ENCODE measurements at regions not wholly inside any gene's neighbourhood (a gene's known extent, or its start where the extent isn't known, plus 50 kb on each side); places are given as distances from the start of the nearest gene placed in this dataset.

DNA sequence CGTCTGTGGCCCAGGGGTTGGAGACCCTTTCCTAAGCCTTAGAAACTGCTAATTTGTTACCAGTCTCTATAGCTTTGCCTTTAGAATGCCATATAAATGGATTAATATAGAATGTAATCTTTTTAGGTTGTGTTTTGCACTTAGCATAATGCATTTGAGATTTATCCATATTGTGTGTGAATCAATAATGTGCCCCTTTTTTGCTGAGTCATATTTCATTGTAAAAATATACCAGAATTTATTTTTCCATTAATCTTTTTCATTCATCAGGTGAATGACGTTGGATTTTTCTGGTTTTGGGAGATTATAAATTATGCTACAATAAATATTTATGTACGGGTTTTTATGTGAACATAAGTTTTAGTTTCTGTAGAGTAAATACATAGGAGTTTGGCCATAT is 478.8 kb upstream of the MAGEB18 start:
- H3K9me3 Mint-ChIP-seq: no peaks in the 10 kb centered on the region
- no peak overlapping the region for H3K4me3 Mint-ChIP-seq
- no peak overlapping the region for H3K27ac Mint-ChIP-seq
- H3K27me3 Mint-ChIP-seq (ENCODE audit: low read depth): no peaks in the 10 kb centered on the region
- CTCF ChIA-PET: no interaction called here
- no peaks in the 10 kb centered on the region for H3K4me1 Mint-ChIP-seq (ENCODE audit: low read depth)
- intact Hi-C loops (cut with micrococcal nuclease): no loop called here
- no peaks in the 10 kb centered on the region for H3K36me3 Mint-ChIP-seq (ENCODE audit: low read depth)
- no peak for DNase-seq

DNA sequence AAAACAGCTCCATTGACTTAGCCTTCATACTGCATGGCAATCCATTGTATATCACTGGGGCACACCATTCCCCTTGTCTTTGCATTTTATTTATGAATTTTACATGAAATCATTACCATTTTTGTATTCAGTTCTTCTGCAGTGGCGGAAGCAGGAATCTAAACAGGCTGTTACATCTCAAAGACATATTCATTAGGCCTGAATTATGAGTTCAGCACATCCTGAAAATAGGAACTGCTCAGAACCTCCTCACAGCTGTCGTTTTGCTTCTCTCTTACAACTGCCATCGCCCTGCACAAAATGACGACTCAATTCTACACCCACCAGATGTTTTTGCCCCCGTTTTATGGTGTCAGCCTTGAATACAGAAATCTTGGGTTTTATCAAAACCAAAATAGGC is 474.4 kb upstream of the MAGEB18 start:
- H3K9me3 Mint-ChIP-seq: no peaks in the 10 kb centered on the region
- no peaks in the 10 kb centered on the region for H3K27me3 Mint-ChIP-seq (ENCODE audit: low read depth)
- H3K36me3 Mint-ChIP-seq (ENCODE audit: low read depth): no peaks in the 10 kb centered on the region
- DNase-seq: no peak
- no peak overlapping the region for H3K27ac Mint-ChIP-seq
- CTCF ChIA-PET: no interaction called here
- H3K4me1 Mint-ChIP-seq (ENCODE audit: low read depth): no peaks in the 10 kb centered on the region
- intact Hi-C loops (cut with micrococcal nuclease): no loop called here
- H3K4me3 Mint-ChIP-seq: no peak overlapping the region

GRCh38 chrX:25665431-25665830 is 472.7 kb upstream of the MAGEB18 start:
- no peak for DNase-seq
- H3K4me1 Mint-ChIP-seq (ENCODE audit: low read depth): no peaks in the 10 kb centered on the region
- H3K27ac Mint-ChIP-seq: no peak overlapping the region
- CTCF ChIA-PET: no interaction called here
- no peak overlapping the region for H3K4me3 Mint-ChIP-seq
- intact Hi-C loops (cut with micrococcal nuclease): no loop called here
- H3K9me3 Mint-ChIP-seq: no peaks in the 10 kb centered on the region
- no peaks in the 10 kb centered on the region for H3K27me3 Mint-ChIP-seq (ENCODE audit: low read depth)
- no peaks in the 10 kb centered on the region for H3K36me3 Mint-ChIP-seq (ENCODE audit: low read depth)

DNA sequence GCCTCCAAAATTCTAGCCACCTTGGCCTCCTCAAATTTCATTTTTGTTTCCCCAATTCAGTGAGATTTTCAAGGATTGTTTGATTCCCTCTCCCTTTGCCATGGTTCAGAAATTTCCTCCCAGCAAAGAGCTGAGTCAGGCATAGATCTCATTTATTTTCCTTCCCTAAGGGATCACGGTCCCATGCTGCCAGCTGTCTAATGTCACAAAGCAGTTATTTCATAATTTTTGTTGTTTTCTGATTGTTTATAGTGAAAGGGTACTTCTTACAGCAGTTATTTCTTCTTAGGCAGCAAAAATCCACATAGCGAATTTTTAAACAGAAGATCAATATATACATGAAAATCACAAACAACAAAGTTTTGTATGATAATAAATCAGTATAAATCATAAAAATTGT is 470.5 kb upstream of the MAGEB18 start:
- no peaks in the 10 kb centered on the region for H3K9me3 Mint-ChIP-seq
- CTCF ChIA-PET: no interaction called here
- H3K4me3 Mint-ChIP-seq: no peak overlapping the region

DNA sequence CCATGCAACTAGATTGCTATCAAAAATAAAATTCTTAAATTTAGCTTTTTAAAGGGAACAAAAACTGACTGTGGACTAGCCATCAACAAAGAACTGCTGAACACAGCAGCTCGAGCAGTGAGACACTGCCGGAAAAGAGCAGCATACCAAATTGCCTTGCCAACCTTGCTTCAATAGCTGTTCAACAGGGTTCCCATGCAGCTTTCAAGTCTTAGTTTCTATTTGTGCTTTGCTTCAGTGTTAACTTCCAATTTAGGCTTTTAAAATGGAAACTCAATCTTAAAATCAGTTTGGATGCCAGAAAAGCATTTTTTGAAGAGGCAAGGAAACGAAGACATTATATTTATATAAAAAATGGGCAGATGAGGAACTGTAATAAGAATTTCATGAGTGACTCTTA is 463.4 kb upstream of the MAGEB18 start:
- H3K36me3 Mint-ChIP-seq (ENCODE audit: low read depth): no peaks in the 10 kb centered on the region
- no peaks in the 10 kb centered on the region for H3K27me3 Mint-ChIP-seq (ENCODE audit: low read depth)
- no peak overlapping the region for H3K4me3 Mint-ChIP-seq
- DNase-seq: no peak
- no peaks in the 10 kb centered on the region for H3K9me3 Mint-ChIP-seq
- intact Hi-C loops (cut with micrococcal nuclease): no loop called here
- no peaks in the 10 kb centered on the region for H3K4me1 Mint-ChIP-seq (ENCODE audit: low read depth)
- no peak overlapping the region for H3K27ac Mint-ChIP-seq
- CTCF ChIA-PET: no interaction called here

More for the DNA sequence above, 470.5 kb upstream of the MAGEB18 start:
- intact Hi-C loops (cut with micrococcal nuclease): no loop called here
- Mint-ChIP-seq H3K27ac (no peak overlapping the region), H3K27me3 (ENCODE audit: low read depth) (no peaks in the 10 kb centered on the region), H3K4me1 (ENCODE audit: low read depth) (no peaks in the 10 kb centered on the region), H3K36me3 (ENCODE audit: low read depth) (no peaks in the 10 kb centered on the region)
- no peak for DNase-seq

GRCh38 chrX:25701876-25702275 is 436.3 kb upstream of the MAGEB18 start:
- intact Hi-C loops (cut with micrococcal nuclease): no loop called here
- Mint-ChIP-seq H3K9me3 (peaks cover 1% of the 10 kb centered on the region), H3K36me3 (ENCODE audit: low read depth) (no peaks in the 10 kb centered on the region), H3K4me3 (no peak overlapping the region), H3K27me3 (ENCODE audit: low read depth) (no peaks in the 10 kb centered on the region), H3K27ac (no peak overlapping the region), H3K4me1 (ENCODE audit: low read depth) (no peaks in the 10 kb centered on the region)
- no peak for DNase-seq
- CTCF ChIA-PET: no interaction called here

DNA sequence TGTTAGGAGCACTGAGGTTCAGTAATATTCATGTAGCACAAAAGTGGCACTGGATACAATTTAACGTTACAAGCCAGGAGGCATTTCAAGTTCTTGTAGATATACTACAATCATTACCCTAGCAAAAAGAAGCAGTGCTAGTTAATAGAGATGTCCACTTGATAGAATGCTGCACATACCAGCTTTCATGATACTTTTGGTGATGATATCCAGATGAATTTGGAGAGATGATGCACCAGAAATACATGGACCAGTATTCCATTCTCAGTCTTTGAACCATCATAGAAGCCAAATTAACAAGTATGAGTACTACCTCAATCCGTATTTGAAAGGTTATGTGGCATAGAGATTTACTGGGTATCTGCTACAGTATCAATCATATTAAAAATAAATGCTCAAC is 421.0 kb upstream of the MAGEB18 start:
- Mint-ChIP-seq H3K4me3 (no peak overlapping the region), H3K27ac (no peak overlapping the region), H3K27me3 (ENCODE audit: low read depth) (no peaks in the 10 kb centered on the region), H3K4me1 (ENCODE audit: low read depth) (no peaks in the 10 kb centered on the region), H3K9me3 (peaks cover 1% of the 10 kb centered on the region), H3K36me3 (ENCODE audit: low read depth) (no peaks in the 10 kb centered on the region)
- DNase-seq: no peak
- intact Hi-C loops (cut with micrococcal nuclease): no loop called here
- CTCF ChIA-PET: no interaction called here

DNA sequence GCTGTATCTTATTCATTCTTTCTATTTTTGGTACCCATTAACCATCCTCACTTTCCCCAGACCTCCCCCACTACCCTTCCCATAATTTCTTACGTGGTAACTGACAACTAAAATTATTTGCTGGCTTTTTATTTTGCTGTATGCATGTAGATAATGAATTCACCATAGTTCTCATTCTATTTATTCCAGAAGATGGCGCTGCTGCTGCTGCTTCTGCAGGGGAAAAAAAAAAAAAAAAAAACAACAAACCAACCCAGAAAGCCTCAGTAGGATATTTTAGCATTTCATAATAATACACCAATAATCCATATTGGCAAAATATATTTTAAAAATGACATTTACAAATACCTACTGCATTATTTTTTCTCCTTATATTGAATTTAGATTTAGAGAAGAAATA is 416.6 kb upstream of the MAGEB18 start:
- H3K27ac Mint-ChIP-seq: no peak overlapping the region
- H3K36me3 Mint-ChIP-seq (ENCODE audit: low read depth): no peaks in the 10 kb centered on the region
- CTCF ChIA-PET: no interaction called here
- intact Hi-C loops (cut with micrococcal nuclease): no loop called here
- H3K9me3 Mint-ChIP-seq: no peaks in the 10 kb centered on the region
- no peaks in the 10 kb centered on the region for H3K27me3 Mint-ChIP-seq (ENCODE audit: low read depth)
- no peaks in the 10 kb centered on the region for H3K4me1 Mint-ChIP-seq (ENCODE audit: low read depth)
- no peak for DNase-seq
- H3K4me3 Mint-ChIP-seq: no peak overlapping the region

GRCh38 chrX:25726539-25726938 is 411.6 kb upstream of the MAGEB18 start:
- Mint-ChIP-seq H3K4me1 (ENCODE audit: low read depth) (no peaks in the 10 kb centered on the region), H3K4me3 (no peak overlapping the region), H3K9me3 (peaks cover 2% of the 10 kb centered on the region), H3K27ac (no peak overlapping the region), H3K36me3 (ENCODE audit: low read depth) (no peaks in the 10 kb centered on the region), H3K27me3 (ENCODE audit: low read depth) (no peaks in the 10 kb centered on the region)
- no peak for DNase-seq
- intact Hi-C loops (cut with micrococcal nuclease): no loop called here
- CTCF ChIA-PET: no interaction called here

- Mint-ChIP-seq H3K27ac (no peak overlapping the region), H3K36me3 (ENCODE audit: low read depth) (no peaks in the 10 kb centered on the region), H3K27me3 (ENCODE audit: low read depth) (no peaks in the 10 kb centered on the region), H3K9me3 (peaks cover 2% of the 10 kb centered on the region), H3K4me1 (ENCODE audit: low read depth) (no peaks in the 10 kb centered on the region), H3K4me3 (no peak overlapping the region)
- CTCF ChIA-PET: interaction anchor here (0.7 kb wide), 1 partner anchor 247 kb away, joined by 3 read pairs; no protein-coding TSS in a partner anchor
- intact Hi-C loops (cut with micrococcal nuclease): no loop called here
- no peak for DNase-seq
Measured at GRCh38 chrX:25733148-25733547, 405.0 kb upstream of the MAGEB18 start.

DNA sequence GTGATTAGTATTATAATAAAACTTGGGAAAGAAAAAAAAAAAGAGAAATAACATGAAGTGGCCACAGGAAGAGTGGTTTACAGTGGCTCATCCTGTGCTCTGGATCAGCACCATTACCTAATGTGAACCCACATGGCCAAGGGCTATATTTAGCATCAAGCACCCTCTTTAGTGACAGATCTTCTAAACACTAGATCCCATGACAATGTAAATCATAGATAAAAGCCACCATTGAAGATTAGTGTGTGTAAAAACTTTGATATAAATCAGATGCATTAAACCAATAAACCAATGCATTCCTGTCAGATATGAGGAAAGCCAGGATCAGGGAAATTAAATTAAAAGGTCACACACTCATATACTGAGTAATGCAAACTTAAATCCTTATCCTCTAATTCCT is 400.6 kb upstream of the MAGEB18 start:
- CTCF ChIA-PET: no interaction called here
- no peaks in the 10 kb centered on the region for H3K27me3 Mint-ChIP-seq (ENCODE audit: low read depth)
- H3K4me3 Mint-ChIP-seq: no peak overlapping the region
- no peaks in the 10 kb centered on the region for H3K9me3 Mint-ChIP-seq
- H3K4me1 Mint-ChIP-seq (ENCODE audit: low read depth): no peaks in the 10 kb centered on the region
- no peaks in the 10 kb centered on the region for H3K36me3 Mint-ChIP-seq (ENCODE audit: low read depth)
- H3K27ac Mint-ChIP-seq: no peak overlapping the region
- intact Hi-C loops (cut with micrococcal nuclease): no loop called here
- no peak for DNase-seq

DNA sequence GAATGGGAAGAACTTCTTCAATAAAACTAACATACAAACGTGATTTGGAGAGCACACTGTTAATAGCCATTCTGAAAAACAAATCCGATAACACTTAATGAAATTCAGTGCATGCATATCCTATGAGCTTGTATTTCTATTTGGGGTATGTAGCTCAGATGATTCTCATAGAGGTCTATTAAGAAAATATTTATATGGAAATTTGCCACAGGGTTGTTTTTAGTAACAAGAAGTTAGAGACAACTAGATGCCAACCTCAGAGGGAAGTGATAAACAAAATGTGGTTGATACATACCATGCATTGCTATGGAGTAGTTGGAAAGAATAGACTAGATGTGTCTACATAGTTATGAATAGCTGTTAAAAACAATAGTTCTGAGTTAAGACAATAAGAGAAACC is 395.8 kb upstream of the MAGEB18 start:
- CTCF ChIA-PET: no interaction called here

GRCh38 chrX:25754399-25754798 is 383.7 kb upstream of the MAGEB18 start:
- Mint-ChIP-seq H3K4me3 (no peak overlapping the region), H3K4me1 (ENCODE audit: low read depth) (no peaks in the 10 kb centered on the region), H3K27ac (no peak overlapping the region), H3K9me3 (no peaks in the 10 kb centered on the region), H3K27me3 (ENCODE audit: low read depth) (no peaks in the 10 kb centered on the region), H3K36me3 (ENCODE audit: low read depth) (no peaks in the 10 kb centered on the region)
- no peak for DNase-seq
- intact Hi-C loops (cut with micrococcal nuclease): no loop called here
- CTCF ChIA-PET: no interaction called here

More for the DNA sequence above, 395.8 kb upstream of the MAGEB18 start:
- Mint-ChIP-seq H3K27me3 (ENCODE audit: low read depth) (no peaks in the 10 kb centered on the region), H3K4me1 (ENCODE audit: low read depth) (no peaks in the 10 kb centered on the region), H3K4me3 (no peak overlapping the region), H3K36me3 (ENCODE audit: low read depth) (no peaks in the 10 kb centered on the region), H3K9me3 (no peaks in the 10 kb centered on the region), H3K27ac (no peak overlapping the region)
- DNase-seq: no peak
- intact Hi-C loops (cut with micrococcal nuclease): no loop called here

DNA sequence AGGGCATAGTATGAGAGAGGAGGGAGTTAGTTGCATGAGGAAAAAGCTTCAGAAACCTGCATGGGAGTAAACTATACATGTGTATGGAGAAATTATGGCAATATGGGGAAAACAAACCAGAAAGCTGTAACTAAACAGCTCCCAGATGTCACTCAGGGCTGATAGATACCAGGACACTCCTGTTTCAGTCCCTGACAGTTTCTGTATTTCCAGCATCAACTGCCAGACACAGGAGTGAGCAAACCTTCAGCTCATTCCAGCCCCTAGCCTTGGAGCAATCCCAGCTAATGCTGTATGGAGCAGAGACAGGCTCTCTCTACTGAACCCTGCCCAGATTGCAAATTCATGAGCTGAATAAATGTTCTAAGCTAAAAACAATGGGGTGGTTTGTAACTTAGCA is 382.9 kb upstream of the MAGEB18 start:
- no peak for DNase-seq
- Mint-ChIP-seq H3K27me3 (ENCODE audit: low read depth) (no peaks in the 10 kb centered on the region), H3K36me3 (ENCODE audit: low read depth) (no peaks in the 10 kb centered on the region), H3K27ac (no peak overlapping the region), H3K4me3 (no peak overlapping the region), H3K9me3 (no peaks in the 10 kb centered on the region), H3K4me1 (ENCODE audit: low read depth) (no peaks in the 10 kb centered on the region)
- CTCF ChIA-PET: no interaction called here
- intact Hi-C loops (cut with micrococcal nuclease): no loop called here

Measured in activated naive CD4-positive, alpha-beta T cell treated with anti-CD3 and anti-CD28 coated beads for 36 hours (primary cell).